GM12878 (cell line): ENCODE measurements at regions not wholly inside any gene's neighbourhood (a gene's known extent, or its start where the extent isn't known, plus 50 kb on each side); places are given as distances from the start of the nearest gene placed in this dataset.

Source experiments
- ATF7 ChIP-seq: fragments of 450-650 bp; IDR thresholded peaks from 2 replicates; pipeline ENCODE4 v1.6.1; 2016; ENCODE audit warnings: low read depth, mild to moderate bottlenecking
- MAX ChIP-seq: IDR thresholded peaks from 2 replicates; pipeline ENCODE4 v1.6.1; 2012; ENCODE audit warnings: low read depth, low read length, improper control_type of control experiment
- POLR2A ChIP-seq: IDR thresholded peaks from 2 replicates; pipeline ENCODE4 v1.6.1; 2011; ENCODE audit warnings: low read depth, mild to moderate bottlenecking, low read length
- RAD51 ChIP-seq: fragments of 450-650 bp; IDR thresholded peaks from 2 replicates; pipeline ENCODE4 v1.6.1; 2016; ENCODE audit warnings: moderate library complexity, mild to moderate bottlenecking, inconsistent platforms
- SKIL ChIP-seq: fragments of 450-650 bp; IDR thresholded peaks from 2 replicates; pipeline ENCODE4 v1.6.1; 2017; ENCODE audit warnings: mild to moderate bottlenecking, low read depth, inconsistent platforms; ENCODE audit not compliant: poor library complexity, severe bottlenecking
- SMAD1 ChIP-seq: fragments of 450-650 bp; IDR thresholded peaks from 2 replicates; pipeline ENCODE4 v1.6.1; 2018; ENCODE audit warnings: mild to moderate bottlenecking, low read depth; ENCODE audit not compliant: partially characterized antibody
- ZBTB33 ChIP-seq: fragments of 450-650 bp; IDR thresholded peaks from 2 replicates; pipeline ENCODE4 v1.6.1; 2017; ENCODE audit warnings: mild to moderate bottlenecking

GRCh38 chr11:71357414-71357813 lies 90.8 kb downstream of the DHCR7 start:
- TF ChIP-seq ZBTB33 (no peak), POLR2A (no peak), RAD51 (no peak), ATF7 (no peak), MAX (no peak), SKIL (no peak), SMAD1 (no peak)
